Astrocyte (in vitro differentiated cells and primary cell): ENCODE measurements at regions not wholly inside any gene's neighbourhood (a gene's known extent, or its start where the extent isn't known, plus 50 kb on each side); places are given as distances from the start of the nearest gene placed in this dataset.

Experiments
- DNase-seq: peaks from one replicate; pipeline ENCODE4 v3.0.0-alpha.2; 2010; ENCODE audit warnings: low read depth
- FAIRE-seq: peaks from 2 replicates; lab custom pipeline; 2011; peaks lifted over from hg19 to GRCh38; lab: Jason Lieb, UNC
- H2AFZ ChIP-seq: 2 replicates; pipeline ENCODE4 v1.6.0; 2012; ENCODE audit warnings: low read depth, low read length, inconsistent platforms
- H3K27ac ChIP-seq: 2 replicates; pipeline ENCODE4 v1.5.1; 2011; ENCODE audit warnings: low read depth, low read length, inconsistent platforms
- H3K27me3 ChIP-seq: 2 replicates; pipeline ENCODE4 v1.6.0; 2011; ENCODE audit warnings: low read length, inconsistent platforms; ENCODE audit not compliant: insufficient read depth
- H3K36me3 ChIP-seq: 2 replicates; pipeline ENCODE4 v1.5.1; 2011; ENCODE audit warnings: low read length, inconsistent platforms; ENCODE audit not compliant: insufficient read depth
- H3K4me1 ChIP-seq: 2 replicates; pipeline ENCODE4 v1.5.1; 2011; ENCODE audit warnings: low read length, inconsistent platforms; ENCODE audit not compliant: insufficient read depth
- H3K4me2 ChIP-seq: 2 replicates; pipeline ENCODE4 v1.6.0; 2012; ENCODE audit warnings: low read length, inconsistent platforms
- H3K4me3 ChIP-seq: 2 replicates; pipeline ENCODE4 v1.5.1; 2011; ENCODE audit warnings: low read depth, mild to moderate bottlenecking, low read length, inconsistent platforms; ENCODE audit not compliant: insufficient read depth
- H3K79me2 ChIP-seq: 2 replicates; pipeline ENCODE4 v1.6.0; 2012; ENCODE audit warnings: mild to moderate bottlenecking, low read length, inconsistent platforms; ENCODE audit not compliant: insufficient read depth
- H3K9ac ChIP-seq: 2 replicates; pipeline ENCODE4 v1.6.0; 2012; ENCODE audit warnings: mild to moderate bottlenecking, low read length, inconsistent platforms
- H3K9me3 ChIP-seq: 2 replicates; pipeline ENCODE4 v1.5.1; 2012; ENCODE audit warnings: low read depth, mild to moderate bottlenecking, low read length, inconsistent platforms; ENCODE audit not compliant: insufficient read depth
- H4K20me1 ChIP-seq: 2 replicates; pipeline ENCODE4 v1.6.0; 2012; ENCODE audit warnings: low read length, inconsistent platforms; ENCODE audit not compliant: insufficient read depth
- H3K27ac Mint-ChIP-seq: one replicate; pipeline ENCODE4 v1.8.0; 2021; ENCODE audit warnings: mild to moderate bottlenecking, mixed read lengths; ENCODE audit not compliant: unreplicated experiment
- H3K27me3 Mint-ChIP-seq: one replicate; pipeline ENCODE4 v1.8.0; 2021; ENCODE audit warnings: low read depth, mixed read lengths; ENCODE audit not compliant: unreplicated experiment
- H3K36me3 Mint-ChIP-seq: one replicate; pipeline ENCODE4 v1.8.0; 2021; ENCODE audit warnings: low read depth, mixed read lengths; ENCODE audit not compliant: unreplicated experiment
- H3K4me1 Mint-ChIP-seq: one replicate; pipeline ENCODE4 v1.8.0; 2021; ENCODE audit warnings: low read depth, mixed read lengths; ENCODE audit not compliant: unreplicated experiment
- H3K4me3 Mint-ChIP-seq: one replicate; pipeline ENCODE4 v1.8.0; 2021; ENCODE audit warnings: mild to moderate bottlenecking, moderate library complexity, mixed read lengths; ENCODE audit not compliant: unreplicated experiment
- H3K9me3 Mint-ChIP-seq: one replicate; pipeline ENCODE4 v1.8.0; 2021; ENCODE audit warnings: mild to moderate bottlenecking, mixed read lengths; ENCODE audit not compliant: unreplicated experiment
- CTCF ChIP-seq: IDR thresholded peaks from 2 replicates; pipeline ENCODE4 v1.5.1; 2011; ENCODE audit warnings: low read depth, mild to moderate bottlenecking, inconsistent platforms, low read length, moderate library complexity; ENCODE audit not compliant: insufficient read depth
- EZH2 ChIP-seq: IDR thresholded peaks from 2 replicates; pipeline ENCODE4 v1.6.1; 2012; ENCODE audit warnings: mild to moderate bottlenecking, low read length, inconsistent platforms; ENCODE audit not compliant: insufficient read depth

DNA sequence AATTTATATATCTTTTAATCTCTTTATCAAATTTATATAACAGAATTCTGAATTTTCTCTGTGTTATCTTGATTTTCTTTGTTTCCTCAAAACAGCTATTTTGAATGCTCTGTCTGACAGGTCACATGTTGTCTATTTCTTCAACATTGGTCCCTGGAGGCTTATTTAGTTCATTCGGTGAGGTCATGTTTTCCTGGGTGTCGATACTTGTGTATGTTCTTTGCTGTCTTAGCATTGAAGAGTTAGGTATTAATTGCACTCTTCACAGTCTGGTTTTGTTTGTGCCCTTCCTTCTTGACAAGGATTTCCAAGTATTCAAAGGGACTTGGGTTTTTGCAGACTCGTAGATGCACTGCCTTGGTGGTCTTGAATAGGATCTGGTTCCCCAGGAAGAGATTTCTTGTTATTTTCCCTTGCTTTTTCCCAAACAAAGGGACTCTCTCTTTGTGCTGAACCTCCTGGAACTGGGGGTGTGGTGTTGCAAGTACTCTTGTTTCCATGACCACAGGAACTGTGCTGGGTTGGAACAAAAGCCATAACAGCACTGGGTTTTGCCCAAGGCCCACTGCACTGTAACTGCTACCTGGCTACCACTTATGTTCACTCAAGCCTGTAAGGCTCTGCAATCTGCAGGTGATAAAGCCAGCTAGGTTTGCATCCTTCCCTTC, 1483.0 kb downstream of the CDH8 start:
- H3K4me3 ChIP-seq = no peak overlapping the region
- H3K36me3 ChIP-seq = no peaks in the 10 kb centered on the region
- FAIRE-seq (no peak), DNase-seq (no peak)
- Mint-ChIP-seq H3K4me3 (no peak overlapping the region), H3K4me1 (no peaks in the 10 kb centered on the region), H3K27me3 (peaks cover 3% of the 10 kb centered on the region), H3K36me3 (no peaks in the 10 kb centered on the region), H3K27ac (no peak overlapping the region), H3K9me3 (no peaks in the 10 kb centered on the region)
- H2AFZ ChIP-seq = no peak overlapping the region
- no peak overlapping the region for H3K4me2 ChIP-seq
- H3K79me2 ChIP-seq = no peaks in the 10 kb centered on the region
- H3K27me3 ChIP-seq = no peaks in the 10 kb centered on the region
- no peaks in the 10 kb centered on the region for H4K20me1 ChIP-seq
- TF ChIP-seq CTCF = no peak
- TF ChIP-seq EZH2 = no peak
- no peak overlapping the region for H3K9ac ChIP-seq
- no peaks in the 10 kb centered on the region for H3K9me3 ChIP-seq
- H3K4me1 ChIP-seq = no peaks in the 10 kb centered on the region
- H3K27ac ChIP-seq = no peak overlapping the region

GRCh38 chr16:60541535-60541934, 1494.7 kb downstream of the CDH8 start:
- TF ChIP-seq EZH2 = no peak
- TF ChIP-seq CTCF = no peak
- H3K36me3 Mint-ChIP-seq = no peaks in the 10 kb centered on the region
- no peaks in the 10 kb centered on the region for H3K79me2 ChIP-seq
- no peak for DNase-seq
- H3K4me3 ChIP-seq = no peak overlapping the region
- no peaks in the 10 kb centered on the region for H3K9me3 Mint-ChIP-seq
- no peak overlapping the region for H3K9ac ChIP-seq
- H3K4me1 Mint-ChIP-seq = no peaks in the 10 kb centered on the region
- H3K4me2 ChIP-seq = no peak overlapping the region
- H3K27me3 Mint-ChIP-seq = no peaks in the 10 kb centered on the region
- no peaks in the 10 kb centered on the region for H3K9me3 ChIP-seq
- no peaks in the 10 kb centered on the region for H3K27me3 ChIP-seq
- FAIRE-seq = no peak
- no peak overlapping the region for H3K4me3 Mint-ChIP-seq
- no peaks in the 10 kb centered on the region for H3K4me1 ChIP-seq
- H4K20me1 ChIP-seq = no peaks in the 10 kb centered on the region
- H3K36me3 ChIP-seq = no peaks in the 10 kb centered on the region
- no peak overlapping the region for H3K27ac ChIP-seq
- H2AFZ ChIP-seq = no peak overlapping the region
- no peak overlapping the region for H3K27ac Mint-ChIP-seq

DNA sequence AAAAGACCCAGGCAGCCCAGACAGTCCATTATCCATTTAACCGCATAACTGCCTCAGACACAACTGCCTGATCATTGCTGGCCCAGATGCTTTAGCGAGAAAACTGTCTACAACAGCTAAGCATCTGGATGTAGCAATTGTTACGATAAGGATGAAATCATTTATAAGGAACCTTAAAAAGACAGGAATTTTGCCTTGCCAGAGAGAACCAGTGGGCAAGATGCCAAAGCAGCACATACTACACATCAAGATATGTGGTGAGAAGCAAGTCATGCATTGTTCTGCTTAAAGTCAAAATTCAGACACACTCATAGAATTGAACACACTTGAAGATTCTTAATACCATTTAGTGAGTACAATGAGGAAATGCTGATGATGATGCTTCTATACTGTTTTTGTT, 1525.3 kb downstream of the CDH8 start:
- no peak overlapping the region for H2AFZ ChIP-seq
- H3K9ac ChIP-seq = no peak overlapping the region
- no peak for DNase-seq
- Mint-ChIP-seq H3K9me3 (no peaks in the 10 kb centered on the region), H3K27ac (no peak overlapping the region), H3K36me3 (no peaks in the 10 kb centered on the region), H3K4me3 (no peak overlapping the region), H3K4me1 (no peaks in the 10 kb centered on the region), H3K27me3 (no peaks in the 10 kb centered on the region)
- no peak for FAIRE-seq
- no peaks in the 10 kb centered on the region for H3K4me1 ChIP-seq
- H3K4me2 ChIP-seq = no peak overlapping the region
- no peaks in the 10 kb centered on the region for H3K27me3 ChIP-seq
- H4K20me1 ChIP-seq = no peaks in the 10 kb centered on the region
- no peak overlapping the region for H3K27ac ChIP-seq
- H3K36me3 ChIP-seq = no peaks in the 10 kb centered on the region
- no peak for TF ChIP-seq CTCF
- no peak for TF ChIP-seq EZH2
- no peaks in the 10 kb centered on the region for H3K79me2 ChIP-seq
- no peak overlapping the region for H3K4me3 ChIP-seq
- H3K9me3 ChIP-seq = no peaks in the 10 kb centered on the region
